ENCODE measurements at regions not wholly inside any gene's neighbourhood (a gene's known extent, or its start where the extent isn't known, plus 50 kb on each side); places are given as distances from the start of the nearest gene placed in this dataset.
"Not testable (repeated sequence)": the region's sequence is repeated elsewhere in the genome, so short reads cannot be mapped to it uniquely, and the experiment has no call there.

- no peaks in the 10 kb centered on the region for H3K36me3 ChIP-seq
- H3K4me3 ChIP-seq: no peak overlapping the region
- H3K4me1 ChIP-seq (ENCODE audit: insufficient read depth): no peaks in the 10 kb centered on the region
- H3K9me3 ChIP-seq: no peaks in the 10 kb centered on the region
- H3K27me3 ChIP-seq: no peaks in the 10 kb centered on the region
- H3K27ac ChIP-seq: no peak overlapping the region
- intact Hi-C loops (cut with DNase I): no loop called here
- no peak for TF ChIP-seq EP300 (IDR thresholded peaks at IDR 0.05)
- TF ChIP-seq CTCF (IDR thresholded peaks at IDR 0.05): no peak
- TF ChIP-seq POLR2A (IDR thresholded peaks at IDR 0.05): no peak
- WGBS, 3 donors: 81 to 90% (median 88%) methylated on average over 2 of the region's 2 CpGs
- DNase-seq: no peak
These were observed 59.0 kb upstream of the SLIT2 start for GRCh38 chr4:20192736-20193135.

DNA sequence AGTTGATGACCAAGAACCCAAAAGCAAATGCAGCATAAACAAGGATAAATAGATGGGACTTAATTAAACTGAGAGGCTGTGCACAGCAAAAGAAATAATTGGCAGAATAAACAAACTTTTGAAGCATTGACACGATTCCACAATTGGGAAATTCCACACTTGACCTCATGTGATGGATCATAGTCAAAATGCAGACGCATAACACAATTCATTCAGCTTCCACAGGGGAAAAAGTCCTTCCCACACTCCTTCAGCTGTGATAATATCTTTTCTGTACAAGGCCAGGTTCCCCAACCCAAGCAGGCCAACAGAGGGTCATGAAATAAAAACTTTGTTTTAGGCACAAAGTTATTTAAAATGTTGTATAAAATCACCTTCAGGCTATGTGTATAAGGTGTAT is 66.6 kb upstream of the SLIT2 start:
- DNase-seq: no peak
- no peaks in the 10 kb centered on the region for H3K36me3 ChIP-seq

GRCh38 chr4:20183131-20183530 is 68.6 kb upstream of the SLIT2 start:
- H3K4me3 ChIP-seq; intact Hi-C loops (cut with DNase I); DNase-seq; H3K27me3 ChIP-seq; H3K4me1 ChIP-seq (ENCODE audit: insufficient read depth); H3K9me3 ChIP-seq; H3K27ac ChIP-seq; H3K36me3 ChIP-seq: not testable (repeated sequence)
- WGBS, 3 donors: 94 to 96% (median 96%) methylated on average over 5 of the region's 5 CpGs

More for the DNA sequence above, 66.6 kb upstream of the SLIT2 start:
- intact Hi-C loops (cut with DNase I): no loop called here
- no peaks in the 10 kb centered on the region for H3K9me3 ChIP-seq
- TF ChIP-seq POLR2A (IDR thresholded peaks at IDR 0.05): no peak
- H3K4me3 ChIP-seq: no peak overlapping the region
- WGBS, 3 donors: 59 to 74% (median 62%) methylated on average over 2 of the region's 2 CpGs
- H3K27me3 ChIP-seq: no peaks in the 10 kb centered on the region
- no peak overlapping the region for H3K27ac ChIP-seq
- no peaks in the 10 kb centered on the region for H3K4me1 ChIP-seq (ENCODE audit: insufficient read depth)

DNA sequence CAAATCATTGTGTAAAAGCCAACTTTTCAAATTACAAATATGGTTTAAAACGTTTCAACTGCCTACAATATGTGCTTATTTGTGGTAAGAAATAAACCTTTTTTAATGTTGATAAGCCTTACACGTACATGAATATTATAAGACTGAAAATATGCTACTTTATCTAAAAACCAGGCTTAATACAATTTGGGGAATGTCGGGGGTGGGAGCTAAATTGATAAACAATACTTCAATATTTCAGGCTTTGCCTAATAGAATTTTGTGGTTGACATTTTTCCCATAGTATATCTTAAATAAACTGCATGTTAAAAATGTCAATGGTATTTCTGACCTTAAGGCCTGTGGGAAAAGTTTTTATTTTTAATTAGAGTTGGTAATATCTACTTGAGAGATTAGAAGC is 69.8 kb upstream of the SLIT2 start:
- no peaks in the 10 kb centered on the region for H3K4me1 ChIP-seq (ENCODE audit: insufficient read depth)
- TF ChIP-seq EP300 (IDR thresholded peaks at IDR 0.05) (no peak), CTCF (IDR thresholded peaks at IDR 0.05) (no peak), POLR2A (IDR thresholded peaks at IDR 0.05) (no peak)
- 9 to 22% (median 10%) methylated on average over 3 of the region's 3 CpGs for WGBS, 3 donors
- DNase-seq: no peak
- no peak overlapping the region for H3K4me3 ChIP-seq
- no peaks in the 10 kb centered on the region for H3K36me3 ChIP-seq
- H3K9me3 ChIP-seq: no peaks in the 10 kb centered on the region
- no peaks in the 10 kb centered on the region for H3K27me3 ChIP-seq
- intact Hi-C loops (cut with DNase I): no loop called here
- no peak overlapping the region for H3K27ac ChIP-seq

- Histone ChIP-seq H3K4me1 (ENCODE audit: insufficient read depth) (no peaks in the 10 kb centered on the region), H3K4me3 (no peak overlapping the region), H3K27ac (no peak overlapping the region), H3K36me3 (no peaks in the 10 kb centered on the region), H3K9me3 (no peaks in the 10 kb centered on the region), H3K27me3 (no peaks in the 10 kb centered on the region)
- intact Hi-C loops (cut with DNase I): no loop called here
- no peak for DNase-seq
- TF ChIP-seq POLR2A (IDR thresholded peaks at IDR 0.05): no peak
- no peak for TF ChIP-seq EP300 (IDR thresholded peaks at IDR 0.05)
- TF ChIP-seq CTCF (IDR thresholded peaks at IDR 0.05): no peak
These were observed 71.2 kb upstream of the SLIT2 start for GRCh38 chr4:20180509-20180908.
